ENCODE measurements at regions not wholly inside any gene's neighbourhood (a gene's known extent, or its start where the extent isn't known, plus 50 kb on each side); places are given as distances from the start of the nearest gene placed in this dataset.

DNA sequence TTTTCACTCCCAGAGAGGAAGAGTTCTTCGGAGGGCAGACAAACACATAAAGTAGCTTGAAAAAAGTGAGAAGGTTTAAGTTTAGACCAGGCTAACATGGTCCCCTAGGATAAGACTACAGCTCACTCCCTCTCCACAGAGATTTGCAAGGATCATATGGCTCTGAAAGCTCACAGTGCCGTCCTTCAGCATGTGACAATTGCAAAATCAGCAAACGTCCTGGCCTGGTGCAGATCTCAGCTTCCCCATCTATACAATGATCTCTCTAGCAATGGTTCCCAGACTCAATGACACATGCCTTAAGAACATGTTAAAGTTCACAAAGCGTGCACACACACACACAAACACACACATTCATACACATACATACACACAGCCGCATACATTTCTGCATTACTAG, 327.6 kb downstream of the ACTL7B start:
- TF ChIP-seq, protein P1, sequence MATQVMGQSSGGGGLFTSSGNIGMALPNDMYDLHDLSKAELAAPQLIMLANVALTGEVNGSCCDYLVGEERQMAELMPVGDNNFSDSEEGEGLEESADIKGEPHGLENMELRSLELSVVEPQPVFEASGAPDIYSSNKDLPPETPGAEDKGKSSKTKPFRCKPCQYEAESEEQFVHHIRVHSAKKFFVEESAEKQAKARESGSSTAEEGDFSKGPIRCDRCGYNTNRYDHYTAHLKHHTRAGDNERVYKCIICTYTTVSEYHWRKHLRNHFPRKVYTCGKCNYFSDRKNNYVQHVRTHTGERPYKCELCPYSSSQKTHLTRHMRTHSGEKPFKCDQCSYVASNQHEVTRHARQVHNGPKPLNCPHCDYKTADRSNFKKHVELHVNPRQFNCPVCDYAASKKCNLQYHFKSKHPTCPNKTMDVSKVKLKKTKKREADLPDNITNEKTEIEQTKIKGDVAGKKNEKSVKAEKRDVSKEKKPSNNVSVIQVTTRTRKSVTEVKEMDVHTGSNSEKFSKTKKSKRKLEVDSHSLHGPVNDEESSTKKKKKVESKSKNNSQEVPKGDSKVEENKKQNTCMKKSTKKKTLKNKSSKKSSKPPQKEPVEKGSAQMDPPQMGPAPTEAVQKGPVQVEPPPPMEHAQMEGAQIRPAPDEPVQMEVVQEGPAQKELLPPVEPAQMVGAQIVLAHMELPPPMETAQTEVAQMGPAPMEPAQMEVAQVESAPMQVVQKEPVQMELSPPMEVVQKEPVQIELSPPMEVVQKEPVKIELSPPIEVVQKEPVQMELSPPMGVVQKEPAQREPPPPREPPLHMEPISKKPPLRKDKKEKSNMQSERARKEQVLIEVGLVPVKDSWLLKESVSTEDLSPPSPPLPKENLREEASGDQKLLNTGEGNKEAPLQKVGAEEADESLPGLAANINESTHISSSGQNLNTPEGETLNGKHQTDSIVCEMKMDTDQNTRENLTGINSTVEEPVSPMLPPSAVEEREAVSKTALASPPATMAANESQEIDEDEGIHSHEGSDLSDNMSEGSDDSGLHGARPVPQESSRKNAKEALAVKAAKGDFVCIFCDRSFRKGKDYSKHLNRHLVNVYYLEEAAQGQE (IDR thresholded peaks at IDR 0.05) = no peak
- no peak for TF ChIP-seq CTCF (IDR thresholded peaks at IDR 0.05; ENCODE audit: low read depth, low read length, missing input control)
- no peak for TF ChIP-seq ZBTB33 (IDR thresholded peaks at IDR 0.05)
